A673 (cell line): ENCODE measurements at regions not wholly inside any gene's neighbourhood (a gene's known extent, or its start where the extent isn't known, plus 50 kb on each side); places are given as distances from the start of the nearest gene placed in this dataset.

ENCODE experiments used
- BruUV-seq: library from RNA; stranded (reverse); fragments of 400-500 nt; replicated peaks from 2 replicates; lab custom pipeline; 2021; lab: Mats Ljungman, UMichigan
- CTCF ChIA-PET: fragments of 300-600 bp; sonication (Branson Sonifier 250); formaldehyde crosslinking; loops from one replicate; lab custom pipeline; 2022; ENCODE audit warnings: antibody characterized with exemption; lab: Charles Lee
- POLR2A ChIA-PET: fragments of 300-600 bp; sonication (Branson Sonifier 250); formaldehyde crosslinking; loops from one replicate; lab custom pipeline; 2022; ENCODE audit warnings: antibody characterized with exemption; ENCODE audit not compliant: low non-redundant PET; lab: Charles Lee
- DNase-seq: peaks from one replicate; pipeline ENCODE4 v3.0.0-alpha.2; 2015; ENCODE audit warnings: low spot score
- H3K27ac ChIP-seq: fragments of 200-600 bp; sonication (generic); 2 replicates; pipeline ENCODE4 v1.5.1; 2016; ENCODE audit warnings: mixed run types, low read depth, mild to moderate bottlenecking, mixed read lengths, antibody characterized with exemption, low read length; ENCODE audit not compliant: poor library complexity, severe bottlenecking
- H3K27me3 ChIP-seq: fragments of 200-600 bp; sonication (generic); replicated peaks from 2 replicates; pipeline ENCODE4 v1.6.1; 2017; ENCODE audit warnings: mixed run types, low read depth, mild to moderate bottlenecking, mixed read lengths, antibody characterized with exemption, low read length; ENCODE audit not compliant: insufficient read depth, poor library complexity
- H3K36me3 ChIP-seq: fragments of 200-600 bp; sonication (generic); 2 replicates; pipeline ENCODE4 v1.6.1; 2016; ENCODE audit warnings: mixed run types, mild to moderate bottlenecking, mixed read lengths, antibody characterized with exemption, low read length; ENCODE audit not compliant: insufficient read depth, poor library complexity, severe bottlenecking
- H3K4me1 ChIP-seq: fragments of 200-600 bp; sonication (generic); 2 replicates; pipeline ENCODE4 v1.6.1; 2017; ENCODE audit warnings: mixed run types, mild to moderate bottlenecking, mixed read lengths, antibody characterized with exemption, low read length; ENCODE audit not compliant: insufficient read depth, poor library complexity, severe bottlenecking
- H3K4me3 ChIP-seq: fragments of 200-600 bp; sonication (generic); 2 replicates; pipeline ENCODE4 v1.5.1; 2016; ENCODE audit warnings: low read depth, mixed run types, mild to moderate bottlenecking, mixed read lengths, low read length; ENCODE audit not compliant: poor library complexity, severe bottlenecking
- H3K9me3 ChIP-seq: fragments of 200-600 bp; sonication (generic); 2 replicates; pipeline ENCODE4 v1.6.1; 2016; ENCODE audit warnings: mixed run types, low read depth, mild to moderate bottlenecking, mixed read lengths, antibody characterized with exemption, low read length; ENCODE audit not compliant: poor library complexity, severe bottlenecking
- EZH2 ChIP-seq: fragments of 200-600 bp; sonication (generic); IDR thresholded peaks from 2 replicates; pipeline ENCODE4 v1.6.1; 2017; ENCODE audit warnings: borderline replicate concordance, low read depth, mild to moderate bottlenecking, mixed read lengths, antibody characterized with exemption, low read length; ENCODE audit not compliant: poor library complexity, severe bottlenecking
- intact Hi-C: fragments of 100-400 bp; cut with micrococcal nuclease; formaldehyde crosslinking; loops from one replicate; pipeline ENCODE4 v1.10.0; 2022; ENCODE audit not compliant: unreplicated experiment
- TF ChIP-seq, protein P1 (sequence below): fragments of 300-800, 200-600 bp; sonication (generic); conservative IDR thresholded peaks from 2 replicates; pipeline ENCODE4 v1.5.1; 2017; ENCODE audit warnings: low read depth, mild to moderate bottlenecking, antibody characterized with exemption, low read length, moderate library complexity, mixed read lengths

DNA sequence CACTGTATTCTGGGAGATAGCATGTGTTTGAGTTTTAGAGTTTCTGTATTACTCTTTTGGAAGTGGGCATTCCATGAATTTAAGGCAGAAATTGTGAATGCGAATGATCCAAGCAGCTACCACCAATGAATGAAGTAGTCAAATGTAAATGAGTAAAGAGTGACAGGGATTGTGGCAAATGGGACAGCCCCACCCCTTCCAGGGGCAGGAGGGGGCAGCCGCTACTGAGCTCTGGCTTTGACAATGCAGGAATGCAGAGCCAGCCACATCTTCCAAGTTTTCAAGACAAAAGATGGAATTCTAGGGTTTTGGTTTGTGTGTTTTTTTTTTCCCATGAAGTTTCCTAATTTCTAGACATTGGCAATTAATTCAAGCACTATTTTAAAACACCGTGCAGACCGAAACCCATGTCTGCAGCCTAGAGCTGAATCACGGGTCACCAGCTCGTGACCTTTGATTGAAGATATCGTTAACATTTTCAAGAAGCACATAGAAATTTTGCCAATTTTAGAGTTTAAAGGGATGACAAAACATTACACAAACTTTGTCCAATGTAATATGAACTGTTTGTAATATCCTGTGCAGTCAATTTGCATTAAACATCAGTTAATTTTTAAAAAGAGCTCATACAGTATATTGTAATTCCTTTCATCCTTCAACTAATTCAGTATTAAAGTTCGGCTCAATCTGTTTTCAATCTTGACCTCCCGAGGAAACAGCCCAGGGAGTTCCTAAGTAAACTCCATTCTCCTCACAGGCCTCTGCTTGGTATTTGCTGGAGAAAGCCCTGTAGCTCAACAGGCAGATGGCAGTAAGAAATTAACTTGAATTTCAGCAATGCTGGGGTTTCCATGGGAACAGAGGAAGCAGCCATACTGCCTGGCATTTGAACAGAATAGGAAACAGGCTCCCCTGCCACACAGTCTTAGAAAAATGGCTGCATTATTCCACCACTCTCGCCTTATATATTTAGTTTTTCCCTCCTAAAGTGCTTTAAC, 83.4 kb downstream of the UCHL1 start:
- ChIA-PET CTCF (interaction anchor here (1.3 kb wide), 1 partner anchor 59 kb away, joined by 3 read pairs; no protein-coding TSS in a partner anchor), POLR2A (interaction anchor here (0.7 kb wide), 1 partner anchor 83 kb away, joined by 4 read pairs; the partner anchor contains the start of gene UCHL1)
- TF ChIP-seq, protein P1, sequence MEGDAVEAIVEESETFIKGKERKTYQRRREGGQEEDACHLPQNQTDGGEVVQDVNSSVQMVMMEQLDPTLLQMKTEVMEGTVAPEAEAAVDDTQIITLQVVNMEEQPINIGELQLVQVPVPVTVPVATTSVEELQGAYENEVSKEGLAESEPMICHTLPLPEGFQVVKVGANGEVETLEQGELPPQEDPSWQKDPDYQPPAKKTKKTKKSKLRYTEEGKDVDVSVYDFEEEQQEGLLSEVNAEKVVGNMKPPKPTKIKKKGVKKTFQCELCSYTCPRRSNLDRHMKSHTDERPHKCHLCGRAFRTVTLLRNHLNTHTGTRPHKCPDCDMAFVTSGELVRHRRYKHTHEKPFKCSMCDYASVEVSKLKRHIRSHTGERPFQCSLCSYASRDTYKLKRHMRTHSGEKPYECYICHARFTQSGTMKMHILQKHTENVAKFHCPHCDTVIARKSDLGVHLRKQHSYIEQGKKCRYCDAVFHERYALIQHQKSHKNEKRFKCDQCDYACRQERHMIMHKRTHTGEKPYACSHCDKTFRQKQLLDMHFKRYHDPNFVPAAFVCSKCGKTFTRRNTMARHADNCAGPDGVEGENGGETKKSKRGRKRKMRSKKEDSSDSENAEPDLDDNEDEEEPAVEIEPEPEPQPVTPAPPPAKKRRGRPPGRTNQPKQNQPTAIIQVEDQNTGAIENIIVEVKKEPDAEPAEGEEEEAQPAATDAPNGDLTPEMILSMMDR: no peak; the same call in 1 of the 2 replicates
- TF ChIP-seq EZH2: no peak
- DNase-seq: peak; percentile 57
- Histone ChIP-seq H3K27ac (no peak overlapping the region), H3K27me3 (no peaks in the 10 kb centered on the region), H3K4me3 (no peak overlapping the region), H3K36me3 (no peaks in the 10 kb centered on the region), H3K4me1 (no peaks in the 10 kb centered on the region), H3K9me3 (no peaks in the 10 kb centered on the region)
- no TSS peak for BruUV-seq
- intact Hi-C loops: no loop called here

DNA sequence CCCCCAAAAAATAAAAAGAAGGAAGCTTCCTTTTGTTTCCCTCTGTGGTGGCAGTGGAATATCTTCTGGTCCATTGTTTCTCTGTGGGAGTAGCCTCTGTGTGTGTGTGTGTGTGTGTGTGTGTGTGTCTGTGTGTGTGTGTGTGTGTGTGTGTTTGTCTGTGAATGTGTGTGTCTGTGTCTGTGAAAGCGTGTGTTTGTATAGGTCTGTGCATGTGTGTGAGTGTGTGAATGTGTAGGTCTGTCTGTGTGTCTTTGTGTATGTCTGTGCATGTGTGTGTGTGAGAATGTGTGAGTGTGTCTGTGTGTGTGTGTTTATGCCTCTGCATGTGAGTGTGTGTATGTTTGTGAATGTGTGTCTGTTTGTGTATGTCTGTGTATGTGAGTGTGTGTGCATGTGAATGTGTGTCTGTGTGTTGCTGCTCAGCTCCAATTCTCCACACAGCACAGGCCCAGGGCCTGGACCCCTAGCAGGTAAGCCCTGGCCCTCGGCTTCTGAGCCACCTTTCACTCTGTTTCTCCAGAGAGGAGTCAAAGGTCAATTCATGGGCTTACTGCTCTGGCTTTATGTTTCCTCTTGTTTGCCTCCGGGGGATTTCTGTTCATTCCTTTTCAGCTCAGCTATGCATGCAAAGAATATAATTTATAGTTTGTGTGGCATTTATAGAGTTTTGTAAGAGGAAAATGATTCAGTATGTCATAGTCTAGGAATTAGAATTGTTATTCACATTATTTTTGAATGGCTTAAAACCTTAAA, 89.8 kb downstream of the UCHL1 start:
- POLR2A ChIA-PET: no interaction called here
- no peak overlapping the region for H3K4me3 ChIP-seq
- CTCF ChIA-PET: no interaction called here
- BruUV-seq: no TSS peak
- DNase-seq: peak; percentile 39
- H3K27me3 ChIP-seq: no peaks in the 10 kb centered on the region
- no peaks in the 10 kb centered on the region for H3K36me3 ChIP-seq
- TF ChIP-seq, protein P1: no peak
- no peak for TF ChIP-seq EZH2
- no peaks in the 10 kb centered on the region for H3K9me3 ChIP-seq
- intact Hi-C loops: no loop called here
- H3K27ac ChIP-seq: no peak overlapping the region
- H3K4me1 ChIP-seq: no peaks in the 10 kb centered on the region

DNA sequence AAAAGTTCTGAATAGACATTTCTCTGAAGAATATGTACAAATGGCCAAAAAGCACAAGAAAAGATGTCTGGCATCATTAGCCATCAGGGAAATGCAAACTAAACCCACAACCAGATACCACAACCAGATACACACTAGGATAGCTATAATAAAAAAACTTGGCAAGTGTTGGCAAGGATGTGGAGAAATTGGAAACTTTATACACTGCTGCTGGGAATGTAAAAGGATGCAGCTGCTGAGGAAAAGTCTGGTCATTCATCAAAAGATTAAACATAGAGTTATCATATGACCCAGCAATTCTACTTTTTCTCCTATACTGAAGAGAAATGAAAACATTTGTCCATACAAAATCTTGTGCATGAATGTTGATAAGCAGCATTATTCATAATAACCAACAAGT, 92.3 kb downstream of the UCHL1 start:
- Histone ChIP-seq H3K27ac (no peak overlapping the region), H3K27me3 (no peaks in the 10 kb centered on the region), H3K4me3 (no peak overlapping the region), H3K36me3 (no peaks in the 10 kb centered on the region), H3K9me3 (no peaks in the 10 kb centered on the region), H3K4me1 (no peaks in the 10 kb centered on the region)
- intact Hi-C loops: no loop called here
- ChIA-PET POLR2A (no interaction called here), CTCF (no interaction called here)
- DNase-seq: no peak
- TF ChIP-seq EZH2: no peak
- TF ChIP-seq, protein P1: no peak
- BruUV-seq: no TSS peak
